LNCaP clone FGC (cell line): ENCODE measurements at regions not wholly inside any gene's neighbourhood (a gene's known extent, or its start where the extent isn't known, plus 50 kb on each side); places are given as distances from the start of the nearest gene placed in this dataset.

Experiments used
- DNase-seq: peaks from one replicate; pipeline ENCODE4 v3.0.0-alpha.2; 2011; ENCODE audit warnings: low read depth
- H3K4me3 ChIP-seq: 2 replicates; pipeline ENCODE4 v1.5.1; 2011; ENCODE audit warnings: mild to moderate bottlenecking, low read depth, low read length, control low read depth
- TF ChIP-seq, protein P1 (sequence below): IDR thresholded peaks from 2 replicates; pipeline ENCODE4 v1.5.1; 2012; ENCODE audit warnings: mild to moderate bottlenecking; ENCODE audit not compliant: control insufficient read depth, insufficient read depth; ENCODE audit errors: extremely low read depth

DNA sequence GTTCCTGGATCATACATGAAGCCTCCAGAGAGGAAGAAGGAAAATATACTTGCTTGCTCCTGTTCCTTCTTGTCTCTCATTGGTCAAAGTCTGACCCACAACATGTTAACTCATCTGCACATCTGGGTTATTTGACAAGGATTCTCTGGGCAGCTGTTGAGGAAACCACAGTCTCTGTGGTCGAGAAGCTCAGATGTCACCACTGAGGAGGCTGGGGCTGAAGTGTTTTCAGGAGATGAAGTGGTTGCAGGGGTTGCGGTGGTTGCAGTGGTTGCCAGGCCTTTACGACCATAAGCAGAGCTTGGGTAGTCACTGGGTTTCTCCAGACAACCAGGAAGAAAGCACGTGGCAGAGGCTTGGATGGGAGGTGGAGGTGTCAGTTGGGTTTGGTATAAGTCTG, 265.0 kb upstream of the LRIG3 start:
- DNase-seq = no peak
- no peak overlapping the region for H3K4me3 ChIP-seq
- TF ChIP-seq, protein P1, sequence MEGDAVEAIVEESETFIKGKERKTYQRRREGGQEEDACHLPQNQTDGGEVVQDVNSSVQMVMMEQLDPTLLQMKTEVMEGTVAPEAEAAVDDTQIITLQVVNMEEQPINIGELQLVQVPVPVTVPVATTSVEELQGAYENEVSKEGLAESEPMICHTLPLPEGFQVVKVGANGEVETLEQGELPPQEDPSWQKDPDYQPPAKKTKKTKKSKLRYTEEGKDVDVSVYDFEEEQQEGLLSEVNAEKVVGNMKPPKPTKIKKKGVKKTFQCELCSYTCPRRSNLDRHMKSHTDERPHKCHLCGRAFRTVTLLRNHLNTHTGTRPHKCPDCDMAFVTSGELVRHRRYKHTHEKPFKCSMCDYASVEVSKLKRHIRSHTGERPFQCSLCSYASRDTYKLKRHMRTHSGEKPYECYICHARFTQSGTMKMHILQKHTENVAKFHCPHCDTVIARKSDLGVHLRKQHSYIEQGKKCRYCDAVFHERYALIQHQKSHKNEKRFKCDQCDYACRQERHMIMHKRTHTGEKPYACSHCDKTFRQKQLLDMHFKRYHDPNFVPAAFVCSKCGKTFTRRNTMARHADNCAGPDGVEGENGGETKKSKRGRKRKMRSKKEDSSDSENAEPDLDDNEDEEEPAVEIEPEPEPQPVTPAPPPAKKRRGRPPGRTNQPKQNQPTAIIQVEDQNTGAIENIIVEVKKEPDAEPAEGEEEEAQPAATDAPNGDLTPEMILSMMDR = no peak

DNA sequence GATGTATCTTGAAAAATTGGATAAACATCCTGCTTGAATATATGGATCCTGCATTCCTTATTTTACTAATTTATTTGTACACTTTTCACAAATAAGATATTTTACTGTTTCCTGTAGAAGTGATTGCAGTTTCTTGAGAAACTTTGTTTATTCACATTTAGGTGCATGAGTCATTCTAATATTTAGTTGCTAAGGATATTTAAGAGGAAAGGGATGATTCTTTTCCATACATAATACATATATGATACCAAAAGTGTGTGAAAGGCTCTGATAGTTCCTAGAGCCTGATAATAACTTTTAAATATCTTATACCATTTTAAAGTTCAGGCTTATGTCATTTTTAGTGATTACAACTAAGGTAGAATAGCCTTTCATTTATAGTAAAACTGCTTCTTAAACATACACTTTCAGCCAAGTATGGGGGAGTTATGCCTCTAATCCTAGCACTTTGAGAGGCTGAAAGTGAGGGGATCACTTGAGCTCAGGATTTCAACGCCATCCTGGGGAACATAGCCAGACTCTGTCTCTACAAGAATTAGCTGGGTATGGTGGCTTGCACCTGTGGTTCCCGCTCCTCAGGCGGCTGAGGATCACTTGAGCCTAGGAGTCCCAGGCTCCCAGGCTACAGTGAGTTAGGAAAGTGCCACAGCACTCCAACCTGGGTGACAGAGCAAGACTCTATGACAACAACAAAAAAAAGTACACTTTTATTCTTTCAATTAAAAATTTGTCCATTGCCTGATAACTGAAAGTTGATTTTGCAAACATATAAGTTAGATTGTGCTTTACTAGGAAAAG, 262.6 kb upstream of the LRIG3 start:
- DNase-seq = no peak
- no peak overlapping the region for H3K4me3 ChIP-seq
- TF ChIP-seq, protein P1 = no peak

DNA sequence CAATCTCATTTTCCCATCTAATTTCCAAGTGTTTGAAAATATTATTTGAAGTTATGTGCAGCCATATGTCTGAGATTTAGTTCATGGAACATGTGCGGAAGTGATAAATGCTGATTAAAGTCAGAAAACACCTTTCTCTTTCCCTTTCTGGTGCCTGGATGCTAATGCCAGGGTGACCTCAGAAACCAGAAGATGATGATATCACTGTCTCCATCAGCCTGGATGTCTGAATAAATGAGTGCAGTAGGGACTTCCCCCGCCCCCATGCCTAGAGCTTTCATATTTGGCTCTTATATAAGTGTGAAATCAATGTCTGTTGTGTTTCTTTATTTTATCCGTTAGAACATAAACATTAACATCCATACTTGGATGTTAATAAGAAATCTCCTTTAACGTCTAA, 261.9 kb upstream of the LRIG3 start:
- TF ChIP-seq, protein P1 = no peak

GRCh38 chr12:59181196-59181777, 261.0 kb upstream of the LRIG3 start:
- DNase-seq = no peak
- no peak overlapping the region for H3K4me3 ChIP-seq

More for the DNA sequence above, 261.9 kb upstream of the LRIG3 start:
- H3K4me3 ChIP-seq = no peak overlapping the region
- no peak for DNase-seq

DNA sequence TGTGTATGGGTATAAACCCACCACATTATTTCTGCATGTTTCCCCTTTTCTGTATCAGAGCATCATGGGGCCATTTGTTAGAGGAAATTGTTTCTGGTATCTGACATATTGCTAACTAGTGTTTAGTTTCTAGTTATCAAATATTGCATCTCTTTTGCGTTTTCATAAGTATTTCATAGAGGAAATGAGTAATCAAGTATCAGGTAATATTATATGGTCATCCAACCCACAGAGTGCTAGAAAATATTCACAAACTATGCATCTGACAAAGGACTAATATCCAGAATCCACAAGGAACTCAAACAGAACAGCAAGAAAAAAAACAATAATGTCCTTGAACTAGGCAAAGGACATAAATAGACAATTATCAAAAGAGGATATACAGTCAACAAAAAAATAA, 258.9 kb upstream of the LRIG3 start:
- H3K4me3 ChIP-seq = no peak overlapping the region
- no peak for DNase-seq
- TF ChIP-seq, protein P1 = no peak

More at GRCh38 chr12:59181196-59181777, 261.0 kb upstream of the LRIG3 start:
- TF ChIP-seq, protein P1 = no peak

DNA sequence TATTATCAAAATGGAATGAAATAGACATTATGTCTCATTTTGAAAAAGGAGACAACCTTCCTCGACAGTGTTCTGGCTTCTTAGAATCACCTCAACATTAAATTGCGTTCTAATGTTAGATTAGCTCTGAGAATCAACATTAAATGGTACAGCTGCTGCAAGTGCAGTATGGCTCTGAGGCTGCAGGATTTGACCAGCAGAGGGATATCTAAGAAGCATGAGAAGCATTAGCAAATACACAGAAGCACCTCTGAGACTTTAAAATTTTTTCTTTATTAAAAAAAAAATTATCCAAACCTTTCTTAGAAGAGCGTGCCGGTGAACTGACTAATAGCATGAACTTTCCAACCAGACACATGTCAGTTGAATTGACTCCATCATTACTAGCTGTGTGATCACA, 253.4 kb upstream of the LRIG3 start:
- DNase-seq = no peak
- TF ChIP-seq, protein P1 = peak; percentile 47
- H3K4me3 ChIP-seq = no peak overlapping the region
